ENCODE measurements at regions not wholly inside any gene's neighbourhood (a gene's known extent, or its start where the extent isn't known, plus 50 kb on each side); places are given as distances from the start of the nearest gene placed in this dataset.

- Histone ChIP-seq H3K36me3 (no peaks in the 10 kb centered on the region), H3K27ac (replicated peaks in 1 of 4) (no peak overlapping the region), H3K9me3 (no peaks in the 10 kb centered on the region), H3K27me3 (no peaks in the 10 kb centered on the region), H3K4me1 (no peaks in the 10 kb centered on the region), H3K4me3 (no peak overlapping the region)
- 60% methylated on average over 8 of the region's 9 CpGs for WGBS
- TF ChIP-seq POLR2A (IDR thresholded peaks at IDR 0.05; ENCODE audit: low read depth), result no peak
- TF ChIP-seq POLR2AphosphoS5 (IDR thresholded peaks at IDR 0.05), result no peak
- no peak for TF ChIP-seq EP300 (IDR thresholded peaks at IDR 0.05)
- TF ChIP-seq, protein P1, sequence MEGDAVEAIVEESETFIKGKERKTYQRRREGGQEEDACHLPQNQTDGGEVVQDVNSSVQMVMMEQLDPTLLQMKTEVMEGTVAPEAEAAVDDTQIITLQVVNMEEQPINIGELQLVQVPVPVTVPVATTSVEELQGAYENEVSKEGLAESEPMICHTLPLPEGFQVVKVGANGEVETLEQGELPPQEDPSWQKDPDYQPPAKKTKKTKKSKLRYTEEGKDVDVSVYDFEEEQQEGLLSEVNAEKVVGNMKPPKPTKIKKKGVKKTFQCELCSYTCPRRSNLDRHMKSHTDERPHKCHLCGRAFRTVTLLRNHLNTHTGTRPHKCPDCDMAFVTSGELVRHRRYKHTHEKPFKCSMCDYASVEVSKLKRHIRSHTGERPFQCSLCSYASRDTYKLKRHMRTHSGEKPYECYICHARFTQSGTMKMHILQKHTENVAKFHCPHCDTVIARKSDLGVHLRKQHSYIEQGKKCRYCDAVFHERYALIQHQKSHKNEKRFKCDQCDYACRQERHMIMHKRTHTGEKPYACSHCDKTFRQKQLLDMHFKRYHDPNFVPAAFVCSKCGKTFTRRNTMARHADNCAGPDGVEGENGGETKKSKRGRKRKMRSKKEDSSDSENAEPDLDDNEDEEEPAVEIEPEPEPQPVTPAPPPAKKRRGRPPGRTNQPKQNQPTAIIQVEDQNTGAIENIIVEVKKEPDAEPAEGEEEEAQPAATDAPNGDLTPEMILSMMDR (IDR thresholded peaks at IDR 0.05), result no peak
- intact Hi-C loops (cut with DNase I), result no loop called here
- DNase-seq (ENCODE audit: extremely low spot score), result no peak
Observed at GRCh38 chr12:17695495-17695894, 394.5 kb downstream of the RERGL start.

- intact Hi-C loops (cut with DNase I), result no loop called here
- Histone ChIP-seq H3K27me3 (no peaks in the 10 kb centered on the region), H3K36me3 (no peaks in the 10 kb centered on the region), H3K9me3 (peaks cover 0 to 1% (median 0%) of the 10 kb centered on the region in 4 donors), H3K4me3 (no peak overlapping the region), H3K27ac (replicated peaks in 1 of 4) (no peak overlapping the region), H3K4me1 (no peaks in the 10 kb centered on the region)
- no peak for DNase-seq (ENCODE audit: extremely low spot score)
- 93% methylated on average over 2 of the region's 2 CpGs for WGBS
- TF ChIP-seq EP300 (IDR thresholded peaks at IDR 0.05) (no peak), POLR2AphosphoS5 (IDR thresholded peaks at IDR 0.05) (no peak), POLR2A (IDR thresholded peaks at IDR 0.05; ENCODE audit: low read depth) (no peak)
- TF ChIP-seq, protein P1 (IDR thresholded peaks at IDR 0.05), result no peak
Observed at GRCh38 chr12:17691369-17691768, 398.6 kb downstream of the RERGL start.

GRCh38 chr12:17680220-17680619 is 409.8 kb downstream of the RERGL start:
- TF ChIP-seq EP300 (IDR thresholded peaks at IDR 0.05), result no peak
- no peak for TF ChIP-seq POLR2A (IDR thresholded peaks at IDR 0.05; ENCODE audit: low read depth)
- TF ChIP-seq POLR2AphosphoS5 (IDR thresholded peaks at IDR 0.05), result no peak
- TF ChIP-seq, protein P1 (IDR thresholded peaks at IDR 0.05), result no peak
- no peaks in the 10 kb centered on the region for H3K36me3 ChIP-seq
- no peaks in the 10 kb centered on the region for H3K9me3 ChIP-seq
- intact Hi-C loops (cut with DNase I), result no loop called here
- no peaks in the 10 kb centered on the region for H3K4me1 ChIP-seq
- no peak overlapping the region for H3K4me3 ChIP-seq
- DNase-seq (ENCODE audit: extremely low spot score), result no peak
- no peaks in the 10 kb centered on the region for H3K27me3 ChIP-seq
- WGBS, result 56% methylated on average over 2 of the region's 2 CpGs
- H3K27ac ChIP-seq (replicated peaks in 1 of 4), result no peak overlapping the region

DNA sequence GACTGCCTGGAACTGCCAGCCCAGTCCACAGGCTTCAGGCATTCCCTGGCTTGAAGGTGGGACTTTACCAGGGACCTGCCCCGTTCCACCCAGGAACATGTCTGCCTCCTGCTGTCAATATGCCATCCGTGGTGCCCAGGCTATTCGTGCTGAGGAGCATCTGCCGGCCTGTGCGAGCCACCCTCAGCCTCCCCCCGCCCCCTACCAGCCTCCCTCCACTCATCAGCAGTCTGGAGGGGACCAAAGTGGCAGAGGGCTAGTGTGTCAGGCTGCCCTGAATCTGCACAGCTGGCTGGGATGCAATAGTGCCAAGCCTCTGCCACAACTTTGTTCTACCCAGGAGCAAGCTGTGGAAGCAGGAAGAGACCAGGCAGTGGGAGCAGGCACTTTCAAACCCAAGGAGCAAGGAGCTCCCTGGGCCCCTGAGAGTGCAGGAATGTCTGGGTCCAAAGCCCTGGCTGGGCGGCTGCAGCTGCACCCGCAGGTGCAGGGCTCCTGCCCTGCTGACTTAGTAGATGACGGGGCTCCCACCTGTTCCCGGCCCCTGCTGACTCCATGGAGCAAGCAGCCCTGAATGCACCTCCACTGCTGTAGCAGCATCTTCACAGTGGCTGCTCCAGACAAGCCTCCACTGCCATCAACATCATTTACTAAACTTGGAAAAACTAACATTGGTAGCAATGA is 423.2 kb downstream of the RERGL start:
- no peaks in the 10 kb centered on the region for H3K9me3 ChIP-seq
- no peaks in the 10 kb centered on the region for H3K36me3 ChIP-seq
- 100% methylated on average over 4 of the region's 10 CpGs for WGBS
- TF ChIP-seq EP300 (IDR thresholded peaks at IDR 0.05) (no peak), POLR2A (IDR thresholded peaks at IDR 0.05; ENCODE audit: low read depth) (no peak), POLR2AphosphoS5 (IDR thresholded peaks at IDR 0.05) (no peak)
- TF ChIP-seq, protein P1 (IDR thresholded peaks at IDR 0.05), result no peak
- H3K27ac ChIP-seq (replicated peaks in 1 of 4), result no peak overlapping the region
- no peaks in the 10 kb centered on the region for H3K4me1 ChIP-seq
- intact Hi-C loops (cut with DNase I), result no loop called here
- DNase-seq (ENCODE audit: extremely low spot score), result no peak
- H3K4me3 ChIP-seq, result no peak overlapping the region
- H3K27me3 ChIP-seq, result no peaks in the 10 kb centered on the region

- TF ChIP-seq POLR2A (IDR thresholded peaks at IDR 0.05; ENCODE audit: low read depth) (no peak), POLR2AphosphoS5 (IDR thresholded peaks at IDR 0.05) (no peak), EP300 (IDR thresholded peaks at IDR 0.05) (no peak)
- TF ChIP-seq, protein P1 (IDR thresholded peaks at IDR 0.05), result no peak
- no peaks in the 10 kb centered on the region for H3K4me1 ChIP-seq
- H3K27ac ChIP-seq (replicated peaks in 1 of 4), result no peak overlapping the region
- intact Hi-C loops (cut with DNase I), result no loop called here
- 87% methylated on average over 7 of the region's 9 CpGs for WGBS
- no peaks in the 10 kb centered on the region for H3K9me3 ChIP-seq
- H3K27me3 ChIP-seq, result no peaks in the 10 kb centered on the region
- no peak overlapping the region for H3K4me3 ChIP-seq
- no peaks in the 10 kb centered on the region for H3K36me3 ChIP-seq
- no peak for DNase-seq (ENCODE audit: extremely low spot score)
Observed at GRCh38 chr12:17665839-17666238, 424.2 kb downstream of the RERGL start.
